ENCODE measurements at regions not wholly inside any gene's neighbourhood (a gene's known extent, or its start where the extent isn't known, plus 50 kb on each side); places are given as distances from the start of the nearest gene placed in this dataset.

DNA sequence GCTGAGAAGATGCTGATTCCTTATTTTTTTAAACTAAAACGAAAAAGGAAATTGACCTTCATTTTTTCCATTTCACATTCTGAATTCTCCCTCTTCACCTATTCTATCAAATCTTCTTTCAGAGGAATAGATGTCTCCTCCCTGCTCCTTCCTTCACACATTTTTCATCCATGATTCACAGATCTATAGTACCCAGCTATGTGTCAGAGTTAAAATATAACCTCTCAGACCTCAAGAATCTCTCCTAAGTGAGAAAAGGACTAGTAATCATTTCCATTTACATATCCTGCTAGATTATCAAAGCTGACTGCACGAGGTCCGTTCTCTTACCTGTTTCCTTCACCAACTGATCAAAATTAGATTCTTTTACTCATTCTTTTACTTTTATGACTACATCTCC is 1297.6 kb upstream of the ALCAM start:
- Histone ChIP-seq H3K27ac (replicated peaks) (no peak overlapping the region), H3K4me3 (replicated peaks; ENCODE audit: insufficient read depth, low read length) (no peak overlapping the region), H3K27me3 (ENCODE audit: insufficient read depth, poor library complexity, severe bottlenecking) (no peaks in the 10 kb centered on the region)
- TF ChIP-seq, protein P1, sequence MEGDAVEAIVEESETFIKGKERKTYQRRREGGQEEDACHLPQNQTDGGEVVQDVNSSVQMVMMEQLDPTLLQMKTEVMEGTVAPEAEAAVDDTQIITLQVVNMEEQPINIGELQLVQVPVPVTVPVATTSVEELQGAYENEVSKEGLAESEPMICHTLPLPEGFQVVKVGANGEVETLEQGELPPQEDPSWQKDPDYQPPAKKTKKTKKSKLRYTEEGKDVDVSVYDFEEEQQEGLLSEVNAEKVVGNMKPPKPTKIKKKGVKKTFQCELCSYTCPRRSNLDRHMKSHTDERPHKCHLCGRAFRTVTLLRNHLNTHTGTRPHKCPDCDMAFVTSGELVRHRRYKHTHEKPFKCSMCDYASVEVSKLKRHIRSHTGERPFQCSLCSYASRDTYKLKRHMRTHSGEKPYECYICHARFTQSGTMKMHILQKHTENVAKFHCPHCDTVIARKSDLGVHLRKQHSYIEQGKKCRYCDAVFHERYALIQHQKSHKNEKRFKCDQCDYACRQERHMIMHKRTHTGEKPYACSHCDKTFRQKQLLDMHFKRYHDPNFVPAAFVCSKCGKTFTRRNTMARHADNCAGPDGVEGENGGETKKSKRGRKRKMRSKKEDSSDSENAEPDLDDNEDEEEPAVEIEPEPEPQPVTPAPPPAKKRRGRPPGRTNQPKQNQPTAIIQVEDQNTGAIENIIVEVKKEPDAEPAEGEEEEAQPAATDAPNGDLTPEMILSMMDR (IDR thresholded peaks at IDR 0.05; ENCODE audit: insufficient read depth, low read length), result no peak
- TF ChIP-seq SPI1 (IDR thresholded peaks at IDR 0.05; ENCODE audit: borderline replicate concordance, low read depth) (no peak), GABPA (IDR thresholded peaks at IDR 0.05; ENCODE audit: low read depth) (no peak), POLR2AphosphoS5 (IDR thresholded peaks at IDR 0.05; ENCODE audit: low read depth) (no peak), REST (IDR thresholded peaks at IDR 0.05; ENCODE audit: insufficient replicate concordance, low read depth) (no peak)
- no peak for DNase-seq (ENCODE audit: low read depth in 1 of 2, low spot score in 1 of 2)

DNA sequence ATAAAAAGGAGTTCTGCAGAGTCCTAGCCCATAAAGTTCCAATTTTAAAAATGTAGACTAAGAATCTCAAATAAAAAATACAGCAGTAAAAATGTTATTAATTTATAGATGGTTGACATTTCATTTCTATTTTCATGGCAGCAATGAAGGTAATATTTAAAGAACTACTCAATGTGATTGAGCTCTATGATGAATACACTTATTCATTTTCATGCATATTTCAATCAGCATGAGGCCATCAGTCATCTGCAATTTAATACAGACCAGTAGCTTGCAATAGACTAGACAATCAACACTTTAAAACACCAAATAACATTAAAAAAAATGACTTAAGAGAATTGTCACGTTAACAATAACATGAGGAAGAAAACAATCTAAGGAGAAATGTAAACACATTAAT is 1295.8 kb upstream of the ALCAM start:
- Histone ChIP-seq H3K4me3 (replicated peaks; ENCODE audit: insufficient read depth, low read length) (no peak overlapping the region), H3K27me3 (ENCODE audit: insufficient read depth, poor library complexity, severe bottlenecking) (no peaks in the 10 kb centered on the region), H3K27ac (replicated peaks) (no peak overlapping the region)
- no peak for DNase-seq (ENCODE audit: low read depth in 1 of 2, low spot score in 1 of 2)
- TF ChIP-seq POLR2AphosphoS5 (IDR thresholded peaks at IDR 0.05; ENCODE audit: low read depth) (no peak), SPI1 (IDR thresholded peaks at IDR 0.05; ENCODE audit: borderline replicate concordance, low read depth) (no peak), GABPA (IDR thresholded peaks at IDR 0.05; ENCODE audit: low read depth) (no peak), REST (IDR thresholded peaks at IDR 0.05; ENCODE audit: insufficient replicate concordance, low read depth) (no peak)
- TF ChIP-seq, protein P1 (IDR thresholded peaks at IDR 0.05; ENCODE audit: insufficient read depth, low read length), result no peak

DNA sequence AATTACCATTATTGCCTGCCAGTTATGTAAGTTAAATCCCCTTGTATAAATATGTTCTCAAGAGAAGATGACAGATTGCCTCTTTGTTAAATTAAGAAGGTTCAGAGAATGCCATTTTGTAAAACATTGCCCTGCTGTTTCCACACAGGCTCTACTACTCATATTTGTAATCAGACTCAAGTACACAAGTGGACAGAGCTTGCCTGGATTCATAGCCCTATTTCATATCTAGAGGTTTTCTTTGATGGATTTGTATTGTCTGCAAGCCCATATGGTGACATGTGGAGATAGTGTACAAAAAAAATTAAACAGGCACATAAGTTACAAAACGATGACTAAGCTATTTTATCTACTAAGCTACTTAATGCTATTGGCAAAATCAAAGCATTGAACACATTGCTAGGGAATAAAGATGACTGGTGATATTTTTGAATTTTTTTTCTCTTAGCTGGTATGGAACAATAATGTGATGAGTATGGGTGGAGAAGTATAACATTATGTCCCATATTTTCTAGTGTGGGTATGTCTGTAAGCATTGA is 1286.6 kb upstream of the ALCAM start:
- no peak for TF ChIP-seq GABPA (IDR thresholded peaks at IDR 0.05; ENCODE audit: low read depth)
- TF ChIP-seq REST (IDR thresholded peaks at IDR 0.05; ENCODE audit: insufficient replicate concordance, low read depth), result no peak
- TF ChIP-seq SPI1 (IDR thresholded peaks at IDR 0.05; ENCODE audit: borderline replicate concordance, low read depth), result no peak
- no peak for TF ChIP-seq POLR2AphosphoS5 (IDR thresholded peaks at IDR 0.05; ENCODE audit: low read depth)
- TF ChIP-seq, protein P1 (IDR thresholded peaks at IDR 0.05; ENCODE audit: insufficient read depth, low read length), result no peak
- H3K27me3 ChIP-seq (ENCODE audit: insufficient read depth, poor library complexity, severe bottlenecking), result no peaks in the 10 kb centered on the region
- no peak for DNase-seq (ENCODE audit: low read depth in 1 of 2, low spot score in 1 of 2)
- H3K4me3 ChIP-seq (replicated peaks; ENCODE audit: insufficient read depth, low read length), result no peak overlapping the region
- H3K27ac ChIP-seq (replicated peaks), result no peak overlapping the region

Data from HL-60 (cell line).